H9 (cell line): ENCODE measurements at regions not wholly inside any gene's neighbourhood (a gene's known extent, or its start where the extent isn't known, plus 50 kb on each side); places are given as distances from the start of the nearest gene placed in this dataset.
A peak's percentile ranks its signal among the peaks of the same experiment; 100 is the strongest.

Experiments used
- DNase-seq: peaks from one replicate; pipeline ENCODE4 v3.0.0-alpha.2; 2017
- H2AFZ ChIP-seq: one replicate; pipeline ENCODE4 v1.6.1; 2013; ENCODE audit warnings: mild to moderate bottlenecking, low read length, control low read depth, moderate library complexity
- H2AK5ac ChIP-seq: 2 replicates; pipeline ENCODE4 v1.6.1; 2013; ENCODE audit warnings: low read length, control low read depth, mixed read lengths; ENCODE audit not compliant: insufficient read length
- H2BK120ac ChIP-seq: one replicate; pipeline ENCODE4 v1.6.1; 2013; ENCODE audit warnings: low read depth, mild to moderate bottlenecking, low read length, control low read depth, inconsistent platforms; ENCODE audit not compliant: poor library complexity, severe bottlenecking
- H2BK12ac ChIP-seq: 2 replicates; pipeline ENCODE4 v1.6.1; 2013; ENCODE audit warnings: low read length, control low read depth, mixed read lengths, low read depth; ENCODE audit not compliant: insufficient read length
- H2BK15ac ChIP-seq: 2 replicates; pipeline ENCODE4 v1.6.1; 2013; ENCODE audit warnings: low read depth, low read length, control low read depth
- H2BK20ac ChIP-seq: one replicate; pipeline ENCODE4 v1.6.1; 2013; ENCODE audit warnings: low read depth, mild to moderate bottlenecking, low read length, control low read depth, inconsistent platforms; ENCODE audit not compliant: poor library complexity, severe bottlenecking
- H2BK5ac ChIP-seq: 2 replicates; pipeline ENCODE4 v1.6.1; 2013; ENCODE audit warnings: low read length, control low read depth, mixed read lengths; ENCODE audit not compliant: insufficient read length
- H3K14ac ChIP-seq: 2 replicates; pipeline ENCODE4 v1.6.1; 2013; ENCODE audit warnings: low read length, control low read depth; ENCODE audit not compliant: insufficient read depth
- H3K18ac ChIP-seq: 2 replicates; pipeline ENCODE4 v1.6.1; 2013; ENCODE audit warnings: low read depth, mild to moderate bottlenecking, mixed read lengths, low read length, control low read depth; ENCODE audit not compliant: insufficient read length
- H3K23ac ChIP-seq: 2 replicates; pipeline ENCODE4 v1.6.1; 2013; ENCODE audit warnings: low read length, control low read depth, mixed read lengths, low read depth; ENCODE audit not compliant: insufficient read length
- H3K23me2 ChIP-seq: 2 replicates; pipeline ENCODE4 v1.6.1; 2013; ENCODE audit warnings: low read depth, mild to moderate bottlenecking, mixed read lengths, low read length, control low read depth; ENCODE audit not compliant: insufficient read length, poor library complexity, severe bottlenecking
- H3K27ac ChIP-seq: 2 replicates; pipeline ENCODE4 v1.5.1; 2013; ENCODE audit warnings: low read length, control low read depth, mixed read lengths, low read depth; ENCODE audit not compliant: insufficient read length
- H3K27me3 ChIP-seq: 2 replicates; pipeline ENCODE4 v1.6.1; 2013; ENCODE audit warnings: low read length, control low read depth, inconsistent platforms; ENCODE audit not compliant: insufficient read depth
- H3K4ac ChIP-seq: 2 replicates; pipeline ENCODE4 v1.6.1; 2013; ENCODE audit warnings: low read depth, mild to moderate bottlenecking, control low read depth, inconsistent platforms, low read length, moderate library complexity
- H3K4me1 ChIP-seq: 2 replicates; pipeline ENCODE4 v1.6.1; 2013; ENCODE audit warnings: low read length, control low read depth, inconsistent platforms; ENCODE audit not compliant: insufficient read depth
- H3K4me2 ChIP-seq: 2 replicates; pipeline ENCODE4 v1.6.1; 2013; ENCODE audit warnings: low read length, control low read depth, mixed read lengths; ENCODE audit not compliant: insufficient read length, insufficient read depth
- H3K56ac ChIP-seq: 2 replicates; pipeline ENCODE4 v1.6.1; 2013; ENCODE audit warnings: low read depth, mild to moderate bottlenecking, mixed read lengths, low read length, control low read depth; ENCODE audit not compliant: insufficient read length
- H3K79me1 ChIP-seq: 2 replicates; pipeline ENCODE4 v1.6.1; 2013; ENCODE audit warnings: low read depth, mild to moderate bottlenecking, moderate library complexity, low read length, control low read depth, inconsistent platforms; ENCODE audit not compliant: insufficient read depth, poor library complexity, severe bottlenecking
- H3K79me2 ChIP-seq: 2 replicates; pipeline ENCODE4 v1.6.1; 2013; ENCODE audit warnings: low read length, control low read depth, inconsistent platforms; ENCODE audit not compliant: insufficient read depth
- H3K9ac ChIP-seq: 2 replicates; pipeline ENCODE4 v1.6.1; 2013; ENCODE audit warnings: low read length, control low read depth, mixed read lengths; ENCODE audit not compliant: insufficient read length; ENCODE audit errors: extremely low read depth
- H3K9me3 ChIP-seq: one replicate; pipeline ENCODE4 v1.6.1; 2013; ENCODE audit warnings: low read depth, low read length, inconsistent platforms; ENCODE audit not compliant: control insufficient read depth
- H3T11ph ChIP-seq: one replicate; pipeline ENCODE4 v1.6.1; 2013; ENCODE audit warnings: mild to moderate bottlenecking, low read length, control low read depth, inconsistent platforms
- H4K20me1 ChIP-seq: one replicate; pipeline ENCODE4 v1.6.1; 2013; ENCODE audit not compliant: control insufficient read depth, insufficient read length, insufficient read depth
- H4K5ac ChIP-seq: 2 replicates; pipeline ENCODE4 v1.6.1; 2013; ENCODE audit warnings: low read depth, mild to moderate bottlenecking, mixed read lengths, low read length, control low read depth; ENCODE audit not compliant: insufficient read length
- H4K8ac ChIP-seq: replicated peaks from 2 replicates; pipeline ENCODE4 v1.6.1; 2013; ENCODE audit warnings: low read length, control low read depth, mixed read lengths, low read depth; ENCODE audit not compliant: insufficient read length
- H4K91ac ChIP-seq: 2 replicates; pipeline ENCODE4 v1.6.1; 2013; ENCODE audit warnings: low read depth, mild to moderate bottlenecking, moderate library complexity, mixed read lengths, low read length, control low read depth; ENCODE audit not compliant: insufficient read length
- H3K27ac Mint-ChIP-seq, 3 experiments: 2 replicates in 2 of 3; 3 replicates in 1 of 3; pipeline ENCODE4 v1.8.0; 2020 to 2021; ENCODE audit warnings: mixed read lengths in 3 of 3, mild to moderate bottlenecking in 1 of 3, moderate library complexity in 1 of 3
- H3K27me3 Mint-ChIP-seq: 2 replicates; pipeline ENCODE4 v1.8.0; 2021; ENCODE audit warnings: low read depth, mild to moderate bottlenecking, moderate library complexity, mixed read lengths
- H3K36me3 Mint-ChIP-seq, 3 experiments: 2 replicates in 2 of 3; 3 replicates in 1 of 3; pipeline ENCODE4 v1.8.0; 2020 to 2021; ENCODE audit warnings: low read depth in 3 of 3, mixed read lengths in 3 of 3; ENCODE audit not compliant: insufficient read depth in 1 of 3
- H3K4me1 Mint-ChIP-seq, 2 experiments: 2 replicates each; pipeline ENCODE4 v1.8.0; 2020; ENCODE audit warnings: mixed read lengths in 2 of 2
- H3K4me3 Mint-ChIP-seq, 2 experiments: 2 replicates in 1 of 2; 3 replicates in 1 of 2; pipeline ENCODE4 v1.8.0; 2020 to 2021; ENCODE audit warnings: mild to moderate bottlenecking in 2 of 2, mixed read lengths in 2 of 2, moderate library complexity in 1 of 2
- H3K9me3 Mint-ChIP-seq, 2 experiments: 2 replicates in 1 of 2; 3 replicates in 1 of 2; pipeline ENCODE4 v1.8.0; 2020; ENCODE audit warnings: mild to moderate bottlenecking in 2 of 2, mixed read lengths in 2 of 2, moderate library complexity in 1 of 2
- WGBS: extraction: QIAGEN DNeasy Blood & Tissue Kit; methylation state at CpG from one replicate; pipeline ENCODE4 v1.1.7; 2013; ENCODE audit warnings: missing lambda C conversion rate, low lambda C conversion rate, mixed read lengths; ENCODE audit not compliant: insufficient read length; ENCODE audit errors: extremely low coverage; 5-methylcytosine and 5-hydroxymethylcytosine counted together
- TF ChIP-seq, protein P1 (sequence below): fragments of 200-600 bp; sonication (generic); conservative IDR thresholded peaks from 3 replicates; pipeline ENCODE4 v1.8.0; 2021; ENCODE audit warnings: antibody characterized with exemption, mild to moderate bottlenecking

DNA sequence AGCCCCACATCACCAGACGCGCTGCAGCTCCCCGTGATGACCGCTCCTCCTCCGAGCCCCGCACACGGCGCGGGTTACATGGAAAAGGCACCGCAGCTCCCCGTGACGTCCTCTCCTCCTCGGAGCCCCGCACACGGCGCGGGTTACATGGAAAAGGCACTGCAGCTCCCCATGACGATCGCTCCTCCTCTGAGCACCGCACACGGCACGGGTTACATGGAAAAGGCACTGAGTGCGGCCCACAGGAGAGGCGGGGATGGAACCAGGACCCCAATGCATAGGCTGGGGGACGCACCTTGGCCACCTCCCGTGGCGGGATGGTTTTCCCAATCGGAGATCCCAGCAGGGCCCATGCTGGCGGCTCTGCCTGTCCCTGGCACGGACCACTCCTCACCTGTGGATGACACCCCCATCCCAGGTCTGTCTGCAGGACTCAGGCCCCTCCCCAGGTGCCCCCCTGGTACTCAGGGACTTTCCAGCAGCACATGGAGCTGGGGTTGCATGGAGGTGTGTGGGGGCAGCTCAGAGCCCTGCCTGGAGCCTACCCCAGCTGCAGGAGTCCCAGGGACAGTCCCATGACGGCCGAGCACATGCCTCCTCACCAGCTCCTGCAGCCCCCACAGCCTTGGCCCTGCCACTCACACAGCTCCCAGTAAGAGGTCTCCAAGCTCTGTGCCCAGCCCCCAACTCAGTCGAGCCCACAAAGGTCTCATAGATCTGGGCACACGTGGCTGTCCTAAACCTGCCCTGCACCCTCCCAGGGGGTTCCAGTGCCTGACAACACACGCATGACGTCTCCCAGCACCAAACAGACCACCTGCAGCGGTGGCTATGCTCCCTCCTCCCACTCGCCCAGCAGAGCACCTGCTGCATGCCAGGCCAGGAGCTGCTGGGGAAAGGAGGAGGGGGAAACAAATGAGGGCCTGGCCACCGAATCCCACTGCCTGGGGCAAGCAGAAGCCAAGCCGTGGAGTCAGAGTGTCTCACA is 166.6 kb downstream of the BRD1 start:
- no peaks in the 10 kb centered on the region; the same call in 1 of the 2 replicates for H3K4me1 ChIP-seq
- H4K91ac ChIP-seq = no peak overlapping the region
- H3K27ac ChIP-seq = no peak overlapping the region
- no peak overlapping the region for H2BK5ac ChIP-seq
- H4K20me1 ChIP-seq = no peaks in the 10 kb centered on the region
- WGBS = no CpG with 5 or more reads among the region's 40 CpGs
- H3K14ac ChIP-seq = no peak overlapping the region
- no peak overlapping the region for H3K56ac ChIP-seq
- H3K9me3 ChIP-seq = no peaks in the 10 kb centered on the region
- H3K27me3 Mint-ChIP-seq = peaks cover 12% of the 10 kb centered on the region
- H3K9me3 Mint-ChIP-seq = no peaks in the 10 kb centered on the region
- no peak overlapping the region for H4K8ac ChIP-seq
- peaks cover 3% of the 10 kb centered on the region for H3K23me2 ChIP-seq
- peak; percentile 24 for DNase-seq
- no peak overlapping the region for H2BK15ac ChIP-seq
- no peak overlapping the region for H2AFZ ChIP-seq
- no peak overlapping the region for H2BK120ac ChIP-seq
- no peak overlapping the region for H3K4me2 ChIP-seq
- no peak overlapping the region for H3K18ac ChIP-seq
- no peak overlapping the region for H2BK12ac ChIP-seq
- peaks cover 10 to 25% of the 10 kb centered on the region in 2 experiments; a peak in 3 of 4 replicates for H3K4me1 Mint-ChIP-seq
- TF ChIP-seq, protein P1, sequence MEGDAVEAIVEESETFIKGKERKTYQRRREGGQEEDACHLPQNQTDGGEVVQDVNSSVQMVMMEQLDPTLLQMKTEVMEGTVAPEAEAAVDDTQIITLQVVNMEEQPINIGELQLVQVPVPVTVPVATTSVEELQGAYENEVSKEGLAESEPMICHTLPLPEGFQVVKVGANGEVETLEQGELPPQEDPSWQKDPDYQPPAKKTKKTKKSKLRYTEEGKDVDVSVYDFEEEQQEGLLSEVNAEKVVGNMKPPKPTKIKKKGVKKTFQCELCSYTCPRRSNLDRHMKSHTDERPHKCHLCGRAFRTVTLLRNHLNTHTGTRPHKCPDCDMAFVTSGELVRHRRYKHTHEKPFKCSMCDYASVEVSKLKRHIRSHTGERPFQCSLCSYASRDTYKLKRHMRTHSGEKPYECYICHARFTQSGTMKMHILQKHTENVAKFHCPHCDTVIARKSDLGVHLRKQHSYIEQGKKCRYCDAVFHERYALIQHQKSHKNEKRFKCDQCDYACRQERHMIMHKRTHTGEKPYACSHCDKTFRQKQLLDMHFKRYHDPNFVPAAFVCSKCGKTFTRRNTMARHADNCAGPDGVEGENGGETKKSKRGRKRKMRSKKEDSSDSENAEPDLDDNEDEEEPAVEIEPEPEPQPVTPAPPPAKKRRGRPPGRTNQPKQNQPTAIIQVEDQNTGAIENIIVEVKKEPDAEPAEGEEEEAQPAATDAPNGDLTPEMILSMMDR = no peak
- no peak overlapping the region for H3K27ac Mint-ChIP-seq
- no peak overlapping the region for H3K9ac ChIP-seq
- no peak overlapping the region for H3K4me3 Mint-ChIP-seq
- H3K36me3 Mint-ChIP-seq = no peaks in the 10 kb centered on the region
- no peaks in the 10 kb centered on the region for H3K27me3 ChIP-seq
- H3K4ac ChIP-seq = no peak overlapping the region
- no peak overlapping the region for H3K23ac ChIP-seq
- no peak overlapping the region for H4K5ac ChIP-seq
- no peak overlapping the region for H3T11ph ChIP-seq
- H2AK5ac ChIP-seq = no peak overlapping the region
- H3K79me1 ChIP-seq = no peaks in the 10 kb centered on the region
- H3K79me2 ChIP-seq = no peaks in the 10 kb centered on the region
- no peak overlapping the region for H2BK20ac ChIP-seq
